ENCODE measurements at regions not wholly inside any gene's neighbourhood (a gene's known extent, or its start where the extent isn't known, plus 50 kb on each side); places are given as distances from the start of the nearest gene placed in this dataset.

- TF ChIP-seq, protein P1, sequence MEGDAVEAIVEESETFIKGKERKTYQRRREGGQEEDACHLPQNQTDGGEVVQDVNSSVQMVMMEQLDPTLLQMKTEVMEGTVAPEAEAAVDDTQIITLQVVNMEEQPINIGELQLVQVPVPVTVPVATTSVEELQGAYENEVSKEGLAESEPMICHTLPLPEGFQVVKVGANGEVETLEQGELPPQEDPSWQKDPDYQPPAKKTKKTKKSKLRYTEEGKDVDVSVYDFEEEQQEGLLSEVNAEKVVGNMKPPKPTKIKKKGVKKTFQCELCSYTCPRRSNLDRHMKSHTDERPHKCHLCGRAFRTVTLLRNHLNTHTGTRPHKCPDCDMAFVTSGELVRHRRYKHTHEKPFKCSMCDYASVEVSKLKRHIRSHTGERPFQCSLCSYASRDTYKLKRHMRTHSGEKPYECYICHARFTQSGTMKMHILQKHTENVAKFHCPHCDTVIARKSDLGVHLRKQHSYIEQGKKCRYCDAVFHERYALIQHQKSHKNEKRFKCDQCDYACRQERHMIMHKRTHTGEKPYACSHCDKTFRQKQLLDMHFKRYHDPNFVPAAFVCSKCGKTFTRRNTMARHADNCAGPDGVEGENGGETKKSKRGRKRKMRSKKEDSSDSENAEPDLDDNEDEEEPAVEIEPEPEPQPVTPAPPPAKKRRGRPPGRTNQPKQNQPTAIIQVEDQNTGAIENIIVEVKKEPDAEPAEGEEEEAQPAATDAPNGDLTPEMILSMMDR (IDR thresholded peaks at IDR 0.05): no peak
- TF ChIP-seq POLR2A (IDR thresholded peaks at IDR 0.05): no peak
Measured at GRCh38 chr11:15307619-15308024, 192.9 kb downstream of the INSC start.
